Glomerular visceral epithelial cell (primary cell): ENCODE measurements at regions not wholly inside any gene's neighbourhood (a gene's known extent, or its start where the extent isn't known, plus 50 kb on each side); places are given as distances from the start of the nearest gene placed in this dataset.
A peak's percentile ranks its signal among the peaks of the same experiment; 100 is the strongest.

Source experiments
- DNase-seq: peaks from one replicate; pipeline ENCODE4 v3.0.0-alpha.2; 2016; ENCODE audit errors: extremely low spot score

GRCh38 chr5:34505731-34506130 is 150.4 kb upstream of the RAI14 start:
- no peak for DNase-seq

- no peak for DNase-seq
These were observed 148.2 kb upstream of the RAI14 start for GRCh38 chr5:34507933-34508332.

GRCh38 chr5:34509392-34509791 is 146.7 kb upstream of the RAI14 start:
- no peak for DNase-seq

GRCh38 chr5:34510002-34510401 is 146.1 kb upstream of the RAI14 start:
- no peak for DNase-seq

GRCh38 chr5:34511063-34511462 is 145.1 kb upstream of the RAI14 start:
- no peak for DNase-seq

- DNase-seq, result no peak
These were observed 144.6 kb upstream of the RAI14 start for GRCh38 chr5:34511481-34511880.

- DNase-seq, result no peak
These were observed 144.2 kb upstream of the RAI14 start for GRCh38 chr5:34511915-34512314.

- DNase-seq, result no peak
These were observed 140.0 kb upstream of the RAI14 start for GRCh38 chr5:34516166-34516565.

GRCh38 chr5:34516686-34517085 is 139.4 kb upstream of the RAI14 start:
- no peak for DNase-seq

GRCh38 chr5:34517249-34517648 is 138.9 kb upstream of the RAI14 start:
- no peak for DNase-seq

GRCh38 chr5:34519489-34520220 is 136.5 kb upstream of the RAI14 start:
- no peak for DNase-seq

- DNase-seq, result no peak
These were observed 134.4 kb upstream of the RAI14 start for GRCh38 chr5:34521628-34522290.

GRCh38 chr5:34522599-34523386 is 133.3 kb upstream of the RAI14 start:
- DNase-seq, result peak; percentile 85

- DNase-seq, result no peak
These were observed 132.8 kb upstream of the RAI14 start for GRCh38 chr5:34523387-34523726.

- DNase-seq, result peak; percentile 61
These were observed 132.0 kb upstream of the RAI14 start for GRCh38 chr5:34524123-34524522.

GRCh38 chr5:34525761-34526160 is 130.4 kb upstream of the RAI14 start:
- DNase-seq, result no peak

- DNase-seq, result no peak
These were observed 129.3 kb upstream of the RAI14 start for GRCh38 chr5:34526682-34527305.

GRCh38 chr5:34529581-34530331 is 126.4 kb upstream of the RAI14 start:
- DNase-seq, result no peak

GRCh38 chr5:34530637-34531036 is 125.5 kb upstream of the RAI14 start:
- no peak for DNase-seq

- DNase-seq, result no peak
These were observed 124.3 kb upstream of the RAI14 start for GRCh38 chr5:34531751-34532360.
